ENCODE measurements at regions not wholly inside any gene's neighbourhood (a gene's known extent, or its start where the extent isn't known, plus 50 kb on each side); places are given as distances from the start of the nearest gene placed in this dataset.

- Histone ChIP-seq H3K9me3 (ENCODE audit: control insufficient read depth in 1 of 2, low read length in 2 of 2) (no peaks in the 10 kb centered on the region), H3K27ac (ENCODE audit: low read depth, low read length) (no peak overlapping the region), H3K4me1 (ENCODE audit: insufficient read depth, low read length) (peaks cover 5% of the 10 kb centered on the region), H3K36me3 (ENCODE audit: insufficient read depth, low read length) (no peaks in the 10 kb centered on the region), H3K4me3 (ENCODE audit: low read length in 2 of 2) (no peak overlapping the region), H3K27me3 (ENCODE audit: insufficient read depth, low read length) (no peaks in the 10 kb centered on the region)
- Mint-ChIP-seq H3K4me3 (no peak overlapping the region), H3K36me3 (peaks cover 5% of the 10 kb centered on the region in 2 donors), H3K27ac (no peak overlapping the region), H3K4me1 (peaks cover 5 to 33% (median 11%) of the 10 kb centered on the region in 4 donors), H3K9me3 (no peaks in the 10 kb centered on the region), H3K27me3 (no peaks in the 10 kb centered on the region)
- intact Hi-C loops (cut with micrococcal nuclease), result no loop called here
- no peak for DNase-seq
- ChIA-PET POLR2A (ENCODE audit: partially characterized antibody) (no interaction called here), CTCF (ENCODE audit: partially characterized antibody) (no interaction called here)
Measured at GRCh38 chr12:124512667-124513296, 54.6 kb downstream of the NCOR2 start.

- intact Hi-C loops (cut with micrococcal nuclease), result no loop called here
- no peaks in the 10 kb centered on the region for H3K9me3 ChIP-seq (ENCODE audit: control insufficient read depth in 1 of 2, low read length in 2 of 2)
- H3K27ac Mint-ChIP-seq, result no peak overlapping the region
- POLR2A ChIA-PET (ENCODE audit: partially characterized antibody), result no interaction called here
- H3K36me3 Mint-ChIP-seq, result peaks cover 5% of the 10 kb centered on the region in 2 donors
- no peaks in the 10 kb centered on the region for H3K9me3 Mint-ChIP-seq
- no peaks in the 10 kb centered on the region for H3K27me3 ChIP-seq (ENCODE audit: insufficient read depth, low read length)
- no peaks in the 10 kb centered on the region for H3K36me3 ChIP-seq (ENCODE audit: insufficient read depth, low read length)
- no peak overlapping the region for H3K27ac ChIP-seq (ENCODE audit: low read depth, low read length)
- no peaks in the 10 kb centered on the region for H3K27me3 Mint-ChIP-seq
- H3K4me1 ChIP-seq (ENCODE audit: insufficient read depth, low read length), result peaks cover 5% of the 10 kb centered on the region
- peak in 1 of 5 donors; percentile 19 for DNase-seq
- CTCF ChIA-PET (ENCODE audit: partially characterized antibody), result no interaction called here
- H3K4me3 ChIP-seq (ENCODE audit: low read length in 2 of 2), result no peak overlapping the region
- H3K4me3 Mint-ChIP-seq, result no peak overlapping the region
- peaks cover 13 to 36% (median 14%) of the 10 kb centered on the region in 4 donors for H3K4me1 Mint-ChIP-seq
Measured at GRCh38 chr12:124511259-124511985, 56.0 kb downstream of the NCOR2 start.

DNA sequence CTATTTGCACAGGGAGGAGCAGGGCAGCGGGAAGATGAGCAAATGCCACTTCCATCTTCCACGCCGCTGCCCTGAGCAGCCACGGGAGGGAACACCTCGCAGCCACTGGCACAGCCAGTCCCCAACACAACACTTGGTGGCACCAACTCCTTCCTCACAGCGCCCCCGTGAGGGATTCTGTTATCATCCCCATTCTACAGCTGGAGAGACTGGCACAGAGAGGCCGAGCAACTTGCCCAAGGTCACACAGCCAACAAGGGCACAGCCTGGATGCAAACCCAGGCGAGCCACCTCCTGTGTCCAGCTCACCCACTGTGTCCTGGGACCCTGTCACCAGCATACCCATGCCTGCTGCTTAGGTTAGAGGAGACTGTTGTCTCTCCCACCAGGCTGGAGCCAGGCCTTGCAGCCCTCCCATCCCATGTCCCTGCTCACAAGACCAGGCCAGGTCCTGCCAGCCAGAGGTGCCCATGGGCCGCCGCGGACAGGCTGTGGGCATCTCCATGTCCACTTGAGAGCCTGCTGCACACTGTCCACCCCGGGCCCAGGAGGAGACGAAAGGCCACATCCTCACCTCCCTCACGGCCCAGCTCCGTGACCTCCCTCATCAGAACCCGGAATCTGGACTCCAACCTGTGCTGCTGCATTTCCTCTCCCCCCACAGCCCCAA lies 57.0 kb downstream of the NCOR2 start:
- Histone ChIP-seq H3K36me3 (ENCODE audit: insufficient read depth, low read length) (no peaks in the 10 kb centered on the region), H3K27ac (ENCODE audit: low read depth, low read length) (no peak overlapping the region), H3K4me3 (ENCODE audit: low read length in 2 of 2) (no peak overlapping the region), H3K4me1 (ENCODE audit: insufficient read depth, low read length) (peaks cover 5% of the 10 kb centered on the region), H3K9me3 (ENCODE audit: control insufficient read depth in 1 of 2, low read length in 2 of 2) (no peaks in the 10 kb centered on the region), H3K27me3 (ENCODE audit: insufficient read depth, low read length) (no peaks in the 10 kb centered on the region)
- DNase-seq, result peak in 1 of 5 donors; percentile 10
- H3K4me3 Mint-ChIP-seq, result no peak overlapping the region
- H3K27ac Mint-ChIP-seq, result peak overlapping the region in 2 of 7 donors; percentile 1 to 70
- peaks cover 1 to 2% of the 10 kb centered on the region in 2 donors for H3K36me3 Mint-ChIP-seq
- intact Hi-C loops (cut with micrococcal nuclease), result no loop called here
- no peaks in the 10 kb centered on the region for H3K27me3 Mint-ChIP-seq
- CTCF ChIA-PET (ENCODE audit: partially characterized antibody), result no interaction called here
- POLR2A ChIA-PET (ENCODE audit: partially characterized antibody), result no interaction called here
- H3K4me1 Mint-ChIP-seq, result peaks cover 11 to 42% (median 14%) of the 10 kb centered on the region in 4 donors
- H3K9me3 Mint-ChIP-seq, result no peaks in the 10 kb centered on the region

DNA sequence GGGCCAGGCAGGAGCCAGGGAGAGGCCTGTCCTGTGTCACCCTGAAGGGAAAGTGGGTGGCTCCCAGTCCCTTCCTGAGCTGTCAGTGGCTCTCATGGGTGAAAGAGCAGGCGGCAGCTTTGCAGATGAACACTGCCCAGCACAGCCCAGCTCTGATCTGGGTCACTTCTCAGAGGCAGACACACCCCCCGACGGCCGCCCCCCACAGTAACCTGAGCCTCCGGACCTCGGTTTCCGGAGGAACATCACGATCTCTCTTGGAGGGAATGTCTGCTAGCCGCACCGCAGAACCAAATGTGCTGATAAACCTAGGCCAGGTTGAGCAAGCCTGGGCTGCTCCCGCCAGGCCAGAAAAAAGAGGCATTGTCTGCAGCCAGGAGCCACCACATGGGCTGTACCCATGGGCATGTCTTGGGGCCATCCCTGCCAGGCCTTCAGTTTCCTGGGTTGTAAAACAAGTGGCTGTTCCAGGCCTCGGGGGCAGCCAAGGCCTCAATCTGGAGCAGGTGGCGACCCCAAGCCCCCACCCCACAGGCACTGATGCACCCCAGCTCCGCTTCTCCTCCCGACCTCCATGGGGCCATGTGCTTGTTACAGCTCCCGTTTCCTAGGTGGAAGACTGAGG lies 57.6 kb downstream of the NCOR2 start:
- H3K27ac Mint-ChIP-seq, result peak overlapping the region in 1 of 7 donors; percentile 38
- ChIA-PET POLR2A (ENCODE audit: partially characterized antibody) (no interaction called here), CTCF (ENCODE audit: partially characterized antibody) (interaction anchor here (0.6 to 1.2 kb wide), 2 partner anchors 16 to 44 kb away, joined by 3 to 4 read pairs; no protein-coding TSS in a partner anchor)
- no peak overlapping the region for H3K4me3 Mint-ChIP-seq
- H3K27ac ChIP-seq (ENCODE audit: low read depth, low read length), result no peak overlapping the region
- H3K27me3 ChIP-seq (ENCODE audit: insufficient read depth, low read length), result no peaks in the 10 kb centered on the region
- no peaks in the 10 kb centered on the region for H3K9me3 Mint-ChIP-seq
- H3K36me3 ChIP-seq (ENCODE audit: insufficient read depth, low read length), result no peaks in the 10 kb centered on the region
- H3K36me3 Mint-ChIP-seq, result peaks cover 0 to 1% of the 10 kb centered on the region in 2 donors
- H3K4me3 ChIP-seq (ENCODE audit: low read length in 2 of 2), result no peak overlapping the region
- H3K27me3 Mint-ChIP-seq, result no peaks in the 10 kb centered on the region
- no peaks in the 10 kb centered on the region for H3K9me3 ChIP-seq (ENCODE audit: control insufficient read depth in 1 of 2, low read length in 2 of 2)
- peak in 1 of 5 donors; percentile 13 for DNase-seq
- H3K4me1 ChIP-seq (ENCODE audit: insufficient read depth, low read length), result peaks cover 5% of the 10 kb centered on the region
- peaks cover 9 to 45% (median 14%) of the 10 kb centered on the region in 4 donors for H3K4me1 Mint-ChIP-seq
- intact Hi-C loops (cut with micrococcal nuclease), result no loop called here

GRCh38 chr12:124509300-124509675 lies 58.1 kb downstream of the NCOR2 start:
- Histone ChIP-seq H3K9me3 (ENCODE audit: control insufficient read depth in 1 of 2, low read length in 2 of 2) (no peaks in the 10 kb centered on the region), H3K4me1 (ENCODE audit: insufficient read depth, low read length) (peaks cover 5% of the 10 kb centered on the region), H3K27ac (ENCODE audit: low read depth, low read length) (no peak overlapping the region), H3K27me3 (ENCODE audit: insufficient read depth, low read length) (no peaks in the 10 kb centered on the region), H3K36me3 (ENCODE audit: insufficient read depth, low read length) (no peaks in the 10 kb centered on the region), H3K4me3 (ENCODE audit: low read length in 2 of 2) (no peak overlapping the region)
- Mint-ChIP-seq H3K36me3 (peaks cover 0 to 2% of the 10 kb centered on the region in 2 donors), H3K4me1 (peaks cover 13 to 49% (median 15%) of the 10 kb centered on the region in 4 donors), H3K9me3 (no peaks in the 10 kb centered on the region), H3K27ac (peak overlapping the region in 1 of 7 donors; percentile 38), H3K27me3 (no peaks in the 10 kb centered on the region), H3K4me3 (no peak overlapping the region)
- intact Hi-C loops (cut with micrococcal nuclease), result no loop called here
- POLR2A ChIA-PET (ENCODE audit: partially characterized antibody), result no interaction called here
- DNase-seq, result no peak
- CTCF ChIA-PET (ENCODE audit: partially characterized antibody), result interaction anchor here (0.6 to 1.2 kb wide), 2 partner anchors 15 to 43 kb away, joined by 3 to 4 read pairs; no protein-coding TSS in a partner anchor

GRCh38 chr12:124508381-124509079 lies 58.9 kb downstream of the NCOR2 start:
- peaks cover 13 to 45% (median 17%) of the 10 kb centered on the region in 4 donors for H3K4me1 Mint-ChIP-seq
- ChIA-PET CTCF (ENCODE audit: partially characterized antibody) (interaction anchor here (1.2 kb wide), 1 partner anchor 42 kb away, joined by 3 read pairs; no protein-coding TSS in a partner anchor), POLR2A (ENCODE audit: partially characterized antibody) (no interaction called here)
- intact Hi-C loops (cut with micrococcal nuclease), result no loop called here
- Histone ChIP-seq H3K4me3 (ENCODE audit: low read length in 2 of 2) (no peak overlapping the region), H3K36me3 (ENCODE audit: insufficient read depth, low read length) (no peaks in the 10 kb centered on the region), H3K27ac (ENCODE audit: low read depth, low read length) (no peak overlapping the region), H3K27me3 (ENCODE audit: insufficient read depth, low read length) (no peaks in the 10 kb centered on the region), H3K9me3 (ENCODE audit: control insufficient read depth in 1 of 2, low read length in 2 of 2) (no peaks in the 10 kb centered on the region), H3K4me1 (ENCODE audit: insufficient read depth, low read length) (peaks cover 5% of the 10 kb centered on the region)
- H3K4me3 Mint-ChIP-seq, result no peak overlapping the region
- peak in 1 of 5 donors; percentile 29 for DNase-seq
- H3K27ac Mint-ChIP-seq, result peak overlapping the region in 2 of 7 donors; percentile 47 to 62
- H3K9me3 Mint-ChIP-seq, result no peaks in the 10 kb centered on the region
- no peaks in the 10 kb centered on the region for H3K27me3 Mint-ChIP-seq
- peaks cover under 1 to 4% of the 10 kb centered on the region in 2 donors for H3K36me3 Mint-ChIP-seq
